SH-SY5Y (cell line): ENCODE measurements at regions not wholly inside any gene's neighbourhood (a gene's known extent, or its start where the extent isn't known, plus 50 kb on each side); places are given as distances from the start of the nearest gene placed in this dataset.

Experiments
- GATA2 ChIP-seq: IDR thresholded peaks from 2 replicates; pipeline ENCODE4 v1.6.1; 2011; ENCODE audit warnings: mild to moderate bottlenecking, low read depth, low read length
- GATA3 ChIP-seq: IDR thresholded peaks from 2 replicates; pipeline ENCODE4 v1.6.1; 2011; ENCODE audit warnings: low read depth, mild to moderate bottlenecking, low read length, moderate library complexity

- TF ChIP-seq GATA2: no peak
- no peak for TF ChIP-seq GATA3
Observed at GRCh38 chr10:111177379-111177778, 100.5 kb downstream of the ADRA2A start.
